ENCODE measurements at regions not wholly inside any gene's neighbourhood (a gene's known extent, or its start where the extent isn't known, plus 50 kb on each side); places are given as distances from the start of the nearest gene placed in this dataset.

DNA sequence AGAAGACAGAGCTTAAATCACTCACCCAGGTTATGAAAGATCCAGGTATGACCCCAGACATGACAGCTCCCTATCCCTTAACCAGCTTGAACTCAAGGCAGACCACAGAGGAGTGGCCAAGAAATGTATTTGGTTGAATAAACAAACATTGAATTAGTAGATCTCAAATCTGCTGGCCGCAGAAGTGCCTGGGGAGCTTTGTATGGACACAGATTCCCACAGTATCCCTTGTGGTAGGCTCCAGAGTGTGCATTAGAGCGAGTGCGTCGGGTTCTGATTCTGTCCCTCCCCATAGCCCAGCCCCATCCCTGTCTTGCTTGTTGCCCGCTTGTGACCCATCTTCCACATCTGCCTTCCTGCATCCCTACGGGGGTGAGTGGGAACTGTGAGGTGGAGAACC, 118.8 kb upstream of the FOXF1 start:
- DNase-seq (ENCODE audit: low spot score) = no peak
- no peak overlapping the region for H3K4me3 ChIP-seq (ENCODE audit: low read length in 2 of 2)
- no peak overlapping the region for H3K4ac ChIP-seq (ENCODE audit: low read length)
- no peak overlapping the region for H3K9ac ChIP-seq (ENCODE audit: low read depth, low read length, poor library complexity)
- no peak overlapping the region for H3K4me2 ChIP-seq (ENCODE audit: insufficient read depth, low read length, poor library complexity, severe bottlenecking)
- no peak overlapping the region for H4K91ac ChIP-seq (ENCODE audit: low read depth, low read length, poor library complexity)
- no peaks in the 10 kb centered on the region for H3K79me1 ChIP-seq (ENCODE audit: low read depth, low read length)
- no peak overlapping the region for H3K14ac ChIP-seq (ENCODE audit: low read length)
- H2BK12ac ChIP-seq (ENCODE audit: low read length) = no peak overlapping the region
- H3K27ac ChIP-seq (replicated peaks; ENCODE audit: low read length) = no peak overlapping the region
- H2AK5ac ChIP-seq (ENCODE audit: low read depth, low read length) = no peak overlapping the region
- H2BK15ac ChIP-seq (ENCODE audit: low read length) = no peak overlapping the region
- H3K36me3 ChIP-seq (replicated peaks in 1 of 2; ENCODE audit: control insufficient read depth in 2 of 2, insufficient read depth in 2 of 2, low read length in 2 of 2) = no peaks in the 10 kb centered on the region
- no peak overlapping the region for H2AFZ ChIP-seq (ENCODE audit: low read length)
- H4K8ac ChIP-seq (ENCODE audit: low read depth, low read length) = no peak overlapping the region
- no peak overlapping the region for H2BK5ac ChIP-seq (ENCODE audit: low read length)
- H3K4me1 ChIP-seq (ENCODE audit: control insufficient read depth in 2 of 2, insufficient read depth in 1 of 2, low read depth in 1 of 2, low read length in 2 of 2) = peaks cover 0 to 3% of the 10 kb centered on the region in 2 donors
- no peak overlapping the region for H3K18ac ChIP-seq (ENCODE audit: low read length)
- no peak overlapping the region for H3K23ac ChIP-seq (ENCODE audit: low read depth, low read length, poor library complexity)
- peaks cover 0 to 10% (median 0%) of the 10 kb centered on the region in 3 experiments for H3K27me3 ChIP-seq (ENCODE audit: control insufficient read depth in 3 of 3, insufficient read depth in 3 of 3, low read depth in 1 of 3, low read length in 3 of 3)
- H2BK120ac ChIP-seq (ENCODE audit: low read depth, low read length) = no peak overlapping the region
- H3K9me3 ChIP-seq (replicated peaks in 1 of 2; ENCODE audit: control insufficient read depth in 2 of 2, insufficient read depth in 1 of 2, low read depth in 1 of 2, low read length in 2 of 2) = no peaks in the 10 kb centered on the region
- no CpG with 5 or more reads among the region's 6 CpGs for WGBS, 2 donors (ENCODE audit: extremely low coverage in 2 of 2, insufficient read length in 2 of 2, insufficient replicate concordance in 1 of 2)

GRCh38 chr16:86391984-86392383, 118.3 kb upstream of the FOXF1 start:
- Histone ChIP-seq H3K9ac (ENCODE audit: low read depth, low read length, poor library complexity) (no peak overlapping the region), H2AFZ (ENCODE audit: low read length) (no peak overlapping the region), H3K4me2 (ENCODE audit: insufficient read depth, low read length, poor library complexity, severe bottlenecking) (no peak overlapping the region), H3K4me3 (ENCODE audit: low read length in 2 of 2) (no peak overlapping the region), H3K27me3 (ENCODE audit: control insufficient read depth in 3 of 3, insufficient read depth in 3 of 3, low read depth in 1 of 3, low read length in 3 of 3) (peaks cover 0 to 10% (median 0%) of the 10 kb centered on the region in 3 experiments), H4K8ac (ENCODE audit: low read depth, low read length) (no peak overlapping the region), H3K27ac (replicated peaks; ENCODE audit: low read length) (no peak overlapping the region), H3K4ac (ENCODE audit: low read length) (no peak overlapping the region), H2AK5ac (ENCODE audit: low read depth, low read length) (no peak overlapping the region), H2BK12ac (ENCODE audit: low read length) (no peak overlapping the region), H3K79me1 (ENCODE audit: low read depth, low read length) (no peaks in the 10 kb centered on the region), H2BK120ac (ENCODE audit: low read depth, low read length) (no peak overlapping the region), H3K9me3 (replicated peaks in 1 of 2; ENCODE audit: control insufficient read depth in 2 of 2, insufficient read depth in 1 of 2, low read depth in 1 of 2, low read length in 2 of 2) (no peaks in the 10 kb centered on the region), H2BK5ac (ENCODE audit: low read length) (no peak overlapping the region), H3K18ac (ENCODE audit: low read length) (no peak overlapping the region), H3K4me1 (ENCODE audit: control insufficient read depth in 2 of 2, insufficient read depth in 1 of 2, low read depth in 1 of 2, low read length in 2 of 2) (peaks cover 0 to 7% of the 10 kb centered on the region in 2 donors), H3K36me3 (replicated peaks in 1 of 2; ENCODE audit: control insufficient read depth in 2 of 2, insufficient read depth in 2 of 2, low read length in 2 of 2) (no peaks in the 10 kb centered on the region), H3K23ac (ENCODE audit: low read depth, low read length, poor library complexity) (no peak overlapping the region), H4K91ac (ENCODE audit: low read depth, low read length, poor library complexity) (no peak overlapping the region), H3K14ac (ENCODE audit: low read length) (no peak overlapping the region), H2BK15ac (ENCODE audit: low read length) (no peak overlapping the region)
- no CpG with 5 or more reads among the region's 9 CpGs for WGBS, 2 donors (ENCODE audit: extremely low coverage in 2 of 2, insufficient read length in 2 of 2, insufficient replicate concordance in 1 of 2)
- no peak for DNase-seq (ENCODE audit: low spot score)

- no peak for DNase-seq (ENCODE audit: low spot score)
- no peak overlapping the region for H3K9ac ChIP-seq (ENCODE audit: low read depth, low read length, poor library complexity)
- H2BK12ac ChIP-seq (ENCODE audit: low read length) = no peak overlapping the region
- peaks cover 0 to 13% (median 0%) of the 10 kb centered on the region in 3 experiments for H3K27me3 ChIP-seq (ENCODE audit: control insufficient read depth in 3 of 3, insufficient read depth in 3 of 3, low read depth in 1 of 3, low read length in 3 of 3)
- no peaks in the 10 kb centered on the region for H3K79me1 ChIP-seq (ENCODE audit: low read depth, low read length)
- no peak overlapping the region for H3K4me3 ChIP-seq (ENCODE audit: low read length in 2 of 2)
- H2BK5ac ChIP-seq (ENCODE audit: low read length) = no peak overlapping the region
- peaks cover 0 to 8% of the 10 kb centered on the region in 2 donors for H3K4me1 ChIP-seq (ENCODE audit: control insufficient read depth in 2 of 2, insufficient read depth in 1 of 2, low read depth in 1 of 2, low read length in 2 of 2)
- WGBS, 2 donors (ENCODE audit: extremely low coverage in 2 of 2, insufficient read length in 2 of 2, insufficient replicate concordance in 1 of 2) = no CpG with 5 or more reads among the region's 8 CpGs
- H3K9me3 ChIP-seq (replicated peaks in 1 of 2; ENCODE audit: control insufficient read depth in 2 of 2, insufficient read depth in 1 of 2, low read depth in 1 of 2, low read length in 2 of 2) = no peaks in the 10 kb centered on the region
- H3K14ac ChIP-seq (ENCODE audit: low read length) = no peak overlapping the region
- H3K27ac ChIP-seq (replicated peaks; ENCODE audit: low read length) = no peak overlapping the region
- H3K4ac ChIP-seq (ENCODE audit: low read length) = no peak overlapping the region
- no peak overlapping the region for H3K4me2 ChIP-seq (ENCODE audit: insufficient read depth, low read length, poor library complexity, severe bottlenecking)
- H3K23ac ChIP-seq (ENCODE audit: low read depth, low read length, poor library complexity) = no peak overlapping the region
- H2BK120ac ChIP-seq (ENCODE audit: low read depth, low read length) = no peak overlapping the region
- H3K18ac ChIP-seq (ENCODE audit: low read length) = no peak overlapping the region
- H2BK15ac ChIP-seq (ENCODE audit: low read length) = no peak overlapping the region
- no peaks in the 10 kb centered on the region for H3K36me3 ChIP-seq (replicated peaks in 1 of 2; ENCODE audit: control insufficient read depth in 2 of 2, insufficient read depth in 2 of 2, low read length in 2 of 2)
- H4K91ac ChIP-seq (ENCODE audit: low read depth, low read length, poor library complexity) = no peak overlapping the region
- H4K8ac ChIP-seq (ENCODE audit: low read depth, low read length) = no peak overlapping the region
- no peak overlapping the region for H2AFZ ChIP-seq (ENCODE audit: low read length)
- H2AK5ac ChIP-seq (ENCODE audit: low read depth, low read length) = no peak overlapping the region
Measured at GRCh38 chr16:86392436-86393152, 117.7 kb upstream of the FOXF1 start.

GRCh38 chr16:86393907-86394626, 116.3 kb upstream of the FOXF1 start:
- Histone ChIP-seq H3K79me1 (ENCODE audit: low read depth, low read length) (no peaks in the 10 kb centered on the region), H3K36me3 (replicated peaks in 1 of 2; ENCODE audit: control insufficient read depth in 2 of 2, insufficient read depth in 2 of 2, low read length in 2 of 2) (no peaks in the 10 kb centered on the region), H4K91ac (ENCODE audit: low read depth, low read length, poor library complexity) (no peak overlapping the region), H3K4me2 (ENCODE audit: insufficient read depth, low read length, poor library complexity, severe bottlenecking) (no peak overlapping the region), H3K9ac (ENCODE audit: low read depth, low read length, poor library complexity) (no peak overlapping the region), H3K18ac (ENCODE audit: low read length) (no peak overlapping the region), H2AK5ac (ENCODE audit: low read depth, low read length) (no peak overlapping the region), H3K4ac (ENCODE audit: low read length) (no peak overlapping the region), H2BK5ac (ENCODE audit: low read length) (no peak overlapping the region), H2BK12ac (ENCODE audit: low read length) (no peak overlapping the region), H2AFZ (ENCODE audit: low read length) (no peak overlapping the region), H4K8ac (ENCODE audit: low read depth, low read length) (no peak overlapping the region), H3K4me3 (ENCODE audit: low read length in 2 of 2) (peak overlapping the region in 1 of 2 donors; percentile 59), H2BK15ac (ENCODE audit: low read length) (no peak overlapping the region), H3K4me1 (ENCODE audit: control insufficient read depth in 2 of 2, insufficient read depth in 1 of 2, low read depth in 1 of 2, low read length in 2 of 2) (peaks cover 0 to 8% of the 10 kb centered on the region in 2 donors), H3K14ac (ENCODE audit: low read length) (peak overlapping the region; percentile 25), H3K27me3 (ENCODE audit: control insufficient read depth in 3 of 3, insufficient read depth in 3 of 3, low read depth in 1 of 3, low read length in 3 of 3) (peaks cover 0 to 10% (median 0%) of the 10 kb centered on the region in 3 experiments), H2BK120ac (ENCODE audit: low read depth, low read length) (no peak overlapping the region), H3K27ac (replicated peaks; ENCODE audit: low read length) (no peak overlapping the region), H3K23ac (ENCODE audit: low read depth, low read length, poor library complexity) (no peak overlapping the region), H3K9me3 (replicated peaks in 1 of 2; ENCODE audit: control insufficient read depth in 2 of 2, insufficient read depth in 1 of 2, low read depth in 1 of 2, low read length in 2 of 2) (no peaks in the 10 kb centered on the region)
- no peak for DNase-seq (ENCODE audit: low spot score)
- 100% methylated on average over 2 of the region's 9 CpGs for WGBS, 2 donors (ENCODE audit: extremely low coverage in 2 of 2, insufficient read length in 2 of 2, insufficient replicate concordance in 1 of 2)
